Fibroblast of the aortic adventitia (primary cell): ENCODE measurements at regions not wholly inside any gene's neighbourhood (a gene's known extent, or its start where the extent isn't known, plus 50 kb on each side); places are given as distances from the start of the nearest gene placed in this dataset.

Source experiments
- DNase-seq: peaks from one replicate; pipeline ENCODE4 v3.0.0-alpha.2; 2010; ENCODE audit warnings: low read depth
- H3K4me3 ChIP-seq: 2 replicates; pipeline ENCODE4 v1.5.1; 2011; ENCODE audit warnings: low read depth, mild to moderate bottlenecking, control low read depth, low read length, moderate library complexity
- TF ChIP-seq, protein P1 (sequence below): IDR thresholded peaks from 2 replicates; pipeline ENCODE4 v1.5.1; 2011; ENCODE audit warnings: mild to moderate bottlenecking, low read length, control low read depth, inconsistent platforms; ENCODE audit not compliant: insufficient read depth

DNA sequence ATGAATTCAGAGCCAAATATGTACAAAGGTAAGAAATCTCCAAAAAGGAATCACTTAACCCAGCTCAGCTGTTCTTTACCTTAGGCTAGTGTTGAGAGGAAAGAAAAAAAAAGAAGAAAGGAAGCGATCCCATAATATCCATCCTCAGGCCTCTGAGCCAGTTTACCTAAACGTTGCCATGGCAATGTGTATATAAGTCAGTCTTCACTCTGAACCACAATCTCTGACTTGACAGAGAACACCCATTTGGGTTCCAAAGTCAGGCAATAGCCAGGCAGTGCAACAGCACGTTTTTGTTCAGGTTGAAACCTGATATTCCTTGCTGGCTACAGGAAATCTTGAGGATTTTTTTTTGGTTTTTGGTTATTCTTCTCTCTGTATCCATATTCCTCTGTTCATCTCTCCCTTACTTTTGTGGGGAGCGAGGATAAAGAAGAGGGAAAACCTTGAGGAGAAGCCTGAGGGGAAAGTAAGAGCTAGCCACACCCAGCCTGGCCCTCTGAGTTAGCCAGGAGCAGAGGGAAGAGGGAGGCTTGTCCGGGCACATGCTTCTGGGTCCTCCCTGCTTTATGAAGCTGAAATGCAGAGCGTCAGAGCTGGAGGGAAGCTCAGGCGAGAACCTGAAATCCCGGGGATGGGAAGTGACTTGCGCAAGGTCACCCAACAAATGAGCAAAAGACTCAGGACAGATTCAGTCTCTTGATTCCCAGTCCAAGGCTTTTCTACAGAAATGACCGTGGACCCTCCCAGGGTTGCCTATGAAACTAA lies 152.7 kb downstream of the SOX9 start:
- no peak for DNase-seq
- TF ChIP-seq, protein P1, sequence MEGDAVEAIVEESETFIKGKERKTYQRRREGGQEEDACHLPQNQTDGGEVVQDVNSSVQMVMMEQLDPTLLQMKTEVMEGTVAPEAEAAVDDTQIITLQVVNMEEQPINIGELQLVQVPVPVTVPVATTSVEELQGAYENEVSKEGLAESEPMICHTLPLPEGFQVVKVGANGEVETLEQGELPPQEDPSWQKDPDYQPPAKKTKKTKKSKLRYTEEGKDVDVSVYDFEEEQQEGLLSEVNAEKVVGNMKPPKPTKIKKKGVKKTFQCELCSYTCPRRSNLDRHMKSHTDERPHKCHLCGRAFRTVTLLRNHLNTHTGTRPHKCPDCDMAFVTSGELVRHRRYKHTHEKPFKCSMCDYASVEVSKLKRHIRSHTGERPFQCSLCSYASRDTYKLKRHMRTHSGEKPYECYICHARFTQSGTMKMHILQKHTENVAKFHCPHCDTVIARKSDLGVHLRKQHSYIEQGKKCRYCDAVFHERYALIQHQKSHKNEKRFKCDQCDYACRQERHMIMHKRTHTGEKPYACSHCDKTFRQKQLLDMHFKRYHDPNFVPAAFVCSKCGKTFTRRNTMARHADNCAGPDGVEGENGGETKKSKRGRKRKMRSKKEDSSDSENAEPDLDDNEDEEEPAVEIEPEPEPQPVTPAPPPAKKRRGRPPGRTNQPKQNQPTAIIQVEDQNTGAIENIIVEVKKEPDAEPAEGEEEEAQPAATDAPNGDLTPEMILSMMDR: no peak
- no peak overlapping the region for H3K4me3 ChIP-seq

DNA sequence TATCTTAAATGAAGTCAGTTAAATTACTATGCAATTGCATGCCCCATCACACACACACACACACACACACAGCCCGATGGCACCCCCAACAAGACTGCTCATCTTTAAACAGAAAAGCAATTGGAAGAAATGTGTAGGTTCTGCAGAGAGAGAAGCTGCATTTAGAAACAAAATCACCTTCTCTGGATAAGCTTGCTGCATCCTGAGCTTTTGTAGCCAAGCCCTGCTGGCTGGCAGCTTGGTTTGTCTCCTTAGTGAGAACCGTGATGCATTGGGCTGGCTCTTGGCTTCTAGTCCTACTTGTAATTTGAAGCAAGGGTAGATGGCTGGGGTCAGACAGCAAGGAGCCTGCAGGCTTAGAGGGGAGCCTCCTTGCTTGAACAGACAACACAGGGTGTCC lies 153.8 kb downstream of the SOX9 start:
- DNase-seq: no peak
- H3K4me3 ChIP-seq: no peak overlapping the region
- TF ChIP-seq, protein P1: no peak

DNA sequence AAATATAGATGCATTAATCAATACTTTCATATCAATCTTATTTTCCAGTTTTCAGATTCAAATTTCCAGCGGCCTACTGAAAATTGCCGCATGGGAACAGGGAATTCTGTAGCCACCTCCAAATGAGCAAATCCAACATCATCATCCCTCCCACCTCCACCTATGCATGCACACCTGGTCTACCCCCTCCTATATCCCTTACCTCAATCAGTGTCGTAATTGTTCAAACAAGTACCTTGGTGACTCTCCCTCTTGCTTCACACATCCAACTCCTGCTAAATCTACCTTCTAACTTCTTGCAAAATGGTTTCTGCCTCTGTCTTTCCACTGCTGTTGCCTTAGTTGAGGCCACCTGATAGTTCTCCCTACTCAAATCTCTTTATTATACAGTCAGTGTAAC lies 160.1 kb downstream of the SOX9 start:
- H3K4me3 ChIP-seq: no peak overlapping the region
- TF ChIP-seq, protein P1: no peak
- no peak for DNase-seq

DNA sequence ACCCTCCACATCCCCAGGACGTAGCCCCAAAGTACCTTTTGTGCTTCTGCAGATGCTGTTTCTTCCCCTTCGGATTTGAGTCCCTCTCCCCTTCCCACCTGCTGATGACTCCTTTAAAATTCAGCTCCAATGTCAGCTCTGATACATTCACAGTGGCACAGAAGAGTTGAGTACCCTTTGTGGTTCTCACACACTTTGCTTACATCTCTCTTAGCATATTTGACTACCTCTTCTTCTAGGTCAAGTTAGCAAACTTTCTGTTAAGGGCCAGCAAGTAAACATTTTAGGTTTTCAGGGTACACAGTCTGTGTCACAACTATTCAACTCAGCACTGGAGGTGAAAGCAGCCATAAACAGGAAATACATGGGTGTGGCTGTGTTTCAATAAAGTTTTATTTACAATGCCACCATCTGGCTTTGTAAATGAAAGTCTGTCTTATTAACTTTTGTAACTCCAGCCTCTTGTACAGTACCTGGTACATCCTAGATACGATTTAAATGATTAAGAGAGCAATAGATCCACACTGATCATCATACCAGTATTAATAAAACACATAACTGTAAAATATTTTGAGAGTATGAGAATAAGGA lies 161.7 kb downstream of the SOX9 start:
- TF ChIP-seq, protein P1: no peak
- DNase-seq: no peak
- no peak overlapping the region for H3K4me3 ChIP-seq

DNA sequence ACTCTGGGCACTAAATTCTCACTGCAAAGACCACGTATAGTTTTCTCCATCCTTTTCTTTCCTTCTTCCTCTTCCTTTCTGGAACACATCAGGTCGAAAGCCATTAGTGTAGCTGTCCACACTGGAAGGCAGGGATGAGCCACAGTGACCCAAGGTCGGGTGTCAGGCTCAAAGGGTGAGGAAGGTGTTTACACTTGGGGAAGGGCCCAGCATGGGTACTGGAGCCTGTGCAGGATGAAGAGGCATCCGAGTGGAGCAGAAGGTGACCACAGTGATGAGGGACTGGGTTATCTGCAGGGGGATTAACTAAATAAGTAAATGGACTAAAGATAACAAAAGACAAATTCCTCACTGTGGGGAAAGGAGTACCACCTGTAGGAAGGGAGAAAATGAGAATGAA lies 164.0 kb downstream of the SOX9 start:
- TF ChIP-seq, protein P1: no peak
- no peak for DNase-seq
- H3K4me3 ChIP-seq: no peak overlapping the region

DNA sequence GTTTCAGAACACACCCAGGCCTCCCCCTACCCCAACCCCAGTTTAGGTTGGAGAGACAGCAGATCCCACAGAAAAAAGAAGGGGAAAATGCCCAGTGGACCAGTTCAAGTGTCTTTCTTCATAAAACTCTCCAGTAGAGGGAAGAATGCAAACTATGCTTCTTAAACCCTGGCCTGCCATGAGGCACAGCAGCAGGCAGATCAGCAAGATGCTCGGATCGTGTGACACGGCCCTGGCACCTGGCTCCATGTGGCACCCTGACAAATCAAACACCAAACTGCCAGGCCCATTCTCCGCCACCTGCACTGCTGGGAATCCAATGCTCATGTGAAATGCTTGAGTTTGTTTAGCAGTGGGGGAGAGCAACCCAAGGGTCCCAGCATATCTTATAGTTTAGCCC lies 166.8 kb downstream of the SOX9 start:
- no peak for DNase-seq
- TF ChIP-seq, protein P1: no peak
- H3K4me3 ChIP-seq: no peak overlapping the region
